ENCODE measurements at regions not wholly inside any gene's neighbourhood (a gene's known extent, or its start where the extent isn't known, plus 50 kb on each side); places are given as distances from the start of the nearest gene placed in this dataset.

DNA sequence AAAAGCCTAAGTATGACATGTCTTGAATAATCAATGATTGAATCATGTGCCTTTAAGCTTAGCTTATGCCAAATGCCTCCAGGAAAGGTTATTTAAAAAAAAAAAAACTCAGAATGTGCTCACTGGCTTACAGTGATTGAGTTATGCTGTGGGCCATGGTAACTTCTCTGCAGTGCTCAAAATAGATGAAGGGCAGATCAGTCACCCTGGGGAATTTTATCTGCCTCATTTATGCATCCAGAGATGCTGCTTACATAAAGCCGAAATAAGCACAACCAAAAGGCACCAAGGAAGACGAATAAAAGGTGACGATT, 118.7 kb upstream of the MDM1 start:
- TF ChIP-seq POLR2A (IDR thresholded peaks at IDR 0.05), result no peak
- TF ChIP-seq, protein P1, sequence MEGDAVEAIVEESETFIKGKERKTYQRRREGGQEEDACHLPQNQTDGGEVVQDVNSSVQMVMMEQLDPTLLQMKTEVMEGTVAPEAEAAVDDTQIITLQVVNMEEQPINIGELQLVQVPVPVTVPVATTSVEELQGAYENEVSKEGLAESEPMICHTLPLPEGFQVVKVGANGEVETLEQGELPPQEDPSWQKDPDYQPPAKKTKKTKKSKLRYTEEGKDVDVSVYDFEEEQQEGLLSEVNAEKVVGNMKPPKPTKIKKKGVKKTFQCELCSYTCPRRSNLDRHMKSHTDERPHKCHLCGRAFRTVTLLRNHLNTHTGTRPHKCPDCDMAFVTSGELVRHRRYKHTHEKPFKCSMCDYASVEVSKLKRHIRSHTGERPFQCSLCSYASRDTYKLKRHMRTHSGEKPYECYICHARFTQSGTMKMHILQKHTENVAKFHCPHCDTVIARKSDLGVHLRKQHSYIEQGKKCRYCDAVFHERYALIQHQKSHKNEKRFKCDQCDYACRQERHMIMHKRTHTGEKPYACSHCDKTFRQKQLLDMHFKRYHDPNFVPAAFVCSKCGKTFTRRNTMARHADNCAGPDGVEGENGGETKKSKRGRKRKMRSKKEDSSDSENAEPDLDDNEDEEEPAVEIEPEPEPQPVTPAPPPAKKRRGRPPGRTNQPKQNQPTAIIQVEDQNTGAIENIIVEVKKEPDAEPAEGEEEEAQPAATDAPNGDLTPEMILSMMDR (IDR thresholded peaks at IDR 0.05), result no peak

Measured in body of pancreas (tissue), 4 donors.